Stomach (tissue), 8 donors: ENCODE measurements at regions not wholly inside any gene's neighbourhood (a gene's known extent, or its start where the extent isn't known, plus 50 kb on each side); places are given as distances from the start of the nearest gene placed in this dataset.
A peak's percentile ranks its signal among the peaks of the same experiment; 100 is the strongest.
"Not testable (repeated sequence)": the region's sequence is repeated elsewhere in the genome, so short reads cannot be mapped to it uniquely, and the experiment has no call there.

Experiments used
- DNase-seq, 2 donors: peaks; one replicate each; pipeline versions ENCODE4 v3.0.0 to v3.0.0-alpha.2; 2013 to 2019
- H3K27ac ChIP-seq, 5 donors: fragments of 200-600 bp in 4 of 5; sonication (generic) in 4 of 5; one replicate each; pipeline ENCODE4 v1.5.1; 2013 to 2019; ENCODE audit warnings: mild to moderate bottlenecking in 1 of 5, moderate library complexity in 1 of 5
- H3K27me3 ChIP-seq, 3 donors: fragments of 200-600 bp; sonication (generic); one replicate each; pipeline ENCODE4 v1.5.1; 2017 to 2019; ENCODE audit warnings: mixed run types in 1 of 3
- H3K36me3 ChIP-seq, 4 donors: fragments of 200-600 bp; sonication (generic); 1 replicate in 3 of 4; 2 replicates in 1 of 4; pipeline ENCODE4 v1.5.1; 2016 to 2019
- H3K4me1 ChIP-seq, 4 donors: fragments of 200-600 bp; sonication (generic); one replicate each; pipeline ENCODE4 v1.5.1; 2016 to 2019
- H3K4me3 ChIP-seq, 4 donors: fragments of 200-600 bp; sonication (generic) in 3 of 4; one replicate each; pipeline ENCODE4 v1.5.1; 2016 to 2019; ENCODE audit warnings: mild to moderate bottlenecking in 1 of 4
- H3K9me3 ChIP-seq, 4 donors: fragments of 200-600 bp; sonication (generic); one replicate each; pipeline ENCODE4 v1.5.1; 2016 to 2019
- CTCF ChIP-seq, 7 experiments: fragments of 450-650 bp in 4 of 7; fragments of 200-600 bp in 3 of 7; sonication (generic) in 3 of 7; IDR thresholded peaks; one replicate each; pipeline ENCODE4 v1.5.1; 2016 to 2019; ENCODE audit warnings: antibody characterized with exemption in 7 of 7, control low read depth in 2 of 7, mild to moderate bottlenecking in 1 of 7
- EP300 ChIP-seq: sonication (generic); formaldehyde crosslinking; IDR thresholded peaks from one replicate; pipeline ENCODE4 v1.6.1; 2017; ENCODE audit warnings: antibody characterized with exemption
- POLR2A ChIP-seq, 4 donors: fragments of 450-650 bp; IDR thresholded peaks; one replicate each; pipeline ENCODE4 v1.6.1; 2016; ENCODE audit warnings: antibody characterized with exemption in 4 of 4, control low read depth in 2 of 4, mild to moderate bottlenecking in 1 of 4, moderate library complexity in 1 of 4
- POLR2AphosphoS5 ChIP-seq, 3 donors: sonication (generic); formaldehyde crosslinking; IDR thresholded peaks; one replicate each; pipeline ENCODE4 v1.6.1; 2016; ENCODE audit warnings: antibody characterized with exemption in 3 of 3
- WGBS, 5 donors: extraction: QIAGEN DNeasy Blood & Tissue Kit in 3 of 5; methylation state at CpG; one replicate each; pipeline versions ENCODE4 v1.1.5 to v1.1.7; 2013 to 2018; 5-methylcytosine and 5-hydroxymethylcytosine counted together
- intact Hi-C: fragments of 100-400 bp; cut with DNase I; formaldehyde crosslinking; loops from one replicate; pipeline ENCODE4 v1.15.1; 2023; ENCODE audit warnings: low total_unique reads
- donor health status: healthy with polysubstance abuse.
- donor health status: Bipolar disorder and iron deficiency.
- donor health status: healthy.

GRCh38 chr3:138890555-138891187, 55.9 kb upstream of the PIK3CB start:
- peak overlapping the region in 2 of 5 donors; percentile 51 to 52 for H3K27ac ChIP-seq
- no peak overlapping the region for H3K4me3 ChIP-seq
- H3K9me3 ChIP-seq: no peaks in the 10 kb centered on the region
- H3K27me3 ChIP-seq: no peaks in the 10 kb centered on the region
- no peaks in the 10 kb centered on the region for H3K36me3 ChIP-seq
- intact Hi-C loops: no loop called here
- WGBS, 5 donors: 71 to 85% (median 79%) methylated on average over 9 of the region's 9 CpGs
- DNase-seq: peak in 1 of 2 donors; percentile 24
- no peak for TF ChIP-seq POLR2A (IDR thresholded peaks at IDR 0.05)
- TF ChIP-seq CTCF (IDR thresholded peaks at IDR 0.05): no peak
- no peak for TF ChIP-seq EP300
- TF ChIP-seq POLR2AphosphoS5 (IDR thresholded peaks at IDR 0.05): no peak
- peaks cover 0 to 5% (median 0%) of the 10 kb centered on the region in 4 donors for H3K4me1 ChIP-seq

GRCh38 chr3:138889792-138890191, 55.1 kb upstream of the PIK3CB start:
- H3K4me1 ChIP-seq: peaks cover 0 to 5% (median 0%) of the 10 kb centered on the region in 4 donors
- TF ChIP-seq POLR2A (IDR thresholded peaks at IDR 0.05): no peak
- TF ChIP-seq POLR2AphosphoS5 (IDR thresholded peaks at IDR 0.05): no peak
- no peak for TF ChIP-seq CTCF (IDR thresholded peaks at IDR 0.05)
- no peak for TF ChIP-seq EP300
- intact Hi-C loops: no loop called here
- no peaks in the 10 kb centered on the region for H3K27me3 ChIP-seq
- DNase-seq: no peak
- H3K36me3 ChIP-seq: no peaks in the 10 kb centered on the region
- no peak overlapping the region for H3K27ac ChIP-seq
- WGBS, 5 donors: 74 to 96% (median 86%) methylated on average over 3 of the region's 3 CpGs
- H3K9me3 ChIP-seq: no peaks in the 10 kb centered on the region
- no peak overlapping the region for H3K4me3 ChIP-seq

GRCh38 chr3:138888560-138888959, 53.8 kb upstream of the PIK3CB start:
- Histone ChIP-seq H3K27ac (no peak overlapping the region), H3K27me3 (no peaks in the 10 kb centered on the region), H3K4me1 (peaks cover 0 to 5% (median 0%) of the 10 kb centered on the region in 4 donors), H3K4me3 (no peak overlapping the region), H3K36me3 (no peaks in the 10 kb centered on the region), H3K9me3 (no peaks in the 10 kb centered on the region)
- 56 to 95% (median 80%) methylated on average over 2 of the region's 2 CpGs for WGBS, 5 donors
- intact Hi-C loops: no loop called here
- no peak for DNase-seq
- TF ChIP-seq CTCF (IDR thresholded peaks at IDR 0.05) (no peak), POLR2A (IDR thresholded peaks at IDR 0.05) (no peak), EP300 (no peak), POLR2AphosphoS5 (IDR thresholded peaks at IDR 0.05) (no peak)

- H3K27me3 ChIP-seq, H3K4me3 ChIP-seq, H3K36me3 ChIP-seq, H3K9me3 ChIP-seq, H3K27ac ChIP-seq, DNase-seq, H3K4me1 ChIP-seq, intact Hi-C loops: not testable (repeated sequence)
- WGBS, 5 donors: 88 to 94% (median 90%) methylated on average over 2 to 5 of the region's 5 CpGs
Measured at GRCh38 chr3:138886096-138886495, 51.4 kb upstream of the PIK3CB start.
